ENCODE measurements at regions not wholly inside any gene's neighbourhood (a gene's known extent, or its start where the extent isn't known, plus 50 kb on each side); places are given as distances from the start of the nearest gene placed in this dataset.

- Histone ChIP-seq H3K4me3 (ENCODE audit: low read length) (no peak overlapping the region), H3K27me3 (ENCODE audit: control insufficient read depth in 1 of 2, insufficient read depth in 2 of 2, low read length in 2 of 2) (no peaks in the 10 kb centered on the region), H3K4me1 (ENCODE audit: insufficient read depth, low read length) (no peaks in the 10 kb centered on the region), H3K36me3 (ENCODE audit: insufficient read depth, low read length) (no peaks in the 10 kb centered on the region), H3K27ac (ENCODE audit: low read depth in 1 of 2, low read length in 2 of 2) (no peak overlapping the region), H3K9me3 (ENCODE audit: control insufficient read depth in 1 of 2, insufficient read depth in 1 of 2, low read length in 2 of 2) (peaks cover 0 to 3% of the 10 kb centered on the region in 2 experiments)
- Mint-ChIP-seq H3K27ac (no peak overlapping the region), H3K4me3 (no peak overlapping the region), H3K36me3 (ENCODE audit: low read depth) (no peaks in the 10 kb centered on the region), H3K9me3 (no peaks in the 10 kb centered on the region), H3K4me1 (ENCODE audit: low read depth) (no peaks in the 10 kb centered on the region), H3K27me3 (peaks cover 12% of the 10 kb centered on the region)
- intact Hi-C loops (cut with DNase I, micrococcal nuclease): no loop called here
- ChIA-PET CTCF (no interaction called here), POLR2A (no interaction called here)
- TF ChIP-seq CTCF (IDR thresholded peaks at IDR 0.05): no peak
- DNase-seq (no peak), ATAC-seq (ENCODE audit: poor library complexity) (no peak)
Measured at GRCh38 chr2:58899692-58900091, 658.6 kb upstream of the FANCL start.

- no peak for DNase-seq
- Histone ChIP-seq H3K4me1 (ENCODE audit: insufficient read depth, low read length) (no peaks in the 10 kb centered on the region), H3K4me3 (ENCODE audit: low read length) (no peak overlapping the region), H3K36me3 (ENCODE audit: insufficient read depth, low read length) (no peaks in the 10 kb centered on the region), H3K9me3 (ENCODE audit: control insufficient read depth in 1 of 2, insufficient read depth in 1 of 2, low read length in 2 of 2) (peaks cover 0 to 3% of the 10 kb centered on the region in 2 experiments), H3K27ac (ENCODE audit: low read depth in 1 of 2, low read length in 2 of 2) (no peak overlapping the region), H3K27me3 (ENCODE audit: control insufficient read depth in 1 of 2, insufficient read depth in 2 of 2, low read length in 2 of 2) (no peaks in the 10 kb centered on the region)
- no peaks in the 10 kb centered on the region for H3K9me3 Mint-ChIP-seq
- H3K27me3 Mint-ChIP-seq: peaks cover 12% of the 10 kb centered on the region
- ChIA-PET POLR2A (no interaction called here), CTCF (no interaction called here)
- no peaks in the 10 kb centered on the region for H3K36me3 Mint-ChIP-seq (ENCODE audit: low read depth)
- intact Hi-C loops (cut with DNase I, micrococcal nuclease): no loop called here
- no peaks in the 10 kb centered on the region for H3K4me1 Mint-ChIP-seq (ENCODE audit: low read depth)
- no peak for TF ChIP-seq CTCF (IDR thresholded peaks at IDR 0.05)
- H3K27ac Mint-ChIP-seq: no peak overlapping the region
- no peak for ATAC-seq (ENCODE audit: poor library complexity)
- H3K4me3 Mint-ChIP-seq: no peak overlapping the region
Measured at GRCh38 chr2:58896638-58897037, 655.5 kb upstream of the FANCL start.

- no peaks in the 10 kb centered on the region for H3K36me3 Mint-ChIP-seq (ENCODE audit: low read depth)
Measured at GRCh38 chr2:58895857-58896256, 654.7 kb upstream of the FANCL start.

More at GRCh38 chr2:58895857-58896256, 654.7 kb upstream of the FANCL start:
- TF ChIP-seq CTCF (IDR thresholded peaks at IDR 0.05): no peak
- intact Hi-C loops (cut with DNase I, micrococcal nuclease): no loop called here
- H3K36me3 ChIP-seq (ENCODE audit: insufficient read depth, low read length): no peaks in the 10 kb centered on the region
- no peaks in the 10 kb centered on the region for H3K27me3 ChIP-seq (ENCODE audit: control insufficient read depth in 1 of 2, insufficient read depth in 2 of 2, low read length in 2 of 2)
- ChIA-PET POLR2A (no interaction called here), CTCF (no interaction called here)
- Mint-ChIP-seq H3K4me3 (no peak overlapping the region), H3K27ac (no peak overlapping the region), H3K4me1 (ENCODE audit: low read depth) (no peaks in the 10 kb centered on the region), H3K27me3 (peaks cover 12% of the 10 kb centered on the region), H3K9me3 (no peaks in the 10 kb centered on the region)
- H3K9me3 ChIP-seq (ENCODE audit: control insufficient read depth in 1 of 2, insufficient read depth in 1 of 2, low read length in 2 of 2): peaks cover 0 to 3% of the 10 kb centered on the region in 2 experiments
- H3K27ac ChIP-seq (ENCODE audit: low read depth in 1 of 2, low read length in 2 of 2): no peak overlapping the region
- H3K4me1 ChIP-seq (ENCODE audit: insufficient read depth, low read length): no peaks in the 10 kb centered on the region
- no peak overlapping the region for H3K4me3 ChIP-seq (ENCODE audit: low read length)
- no peak for ATAC-seq (ENCODE audit: poor library complexity)
- no peak for DNase-seq

All from CD4-positive, alpha-beta T cell (primary cell).